Calu3 (cell line): ENCODE measurements at regions not wholly inside any gene's neighbourhood (a gene's known extent, or its start where the extent isn't known, plus 50 kb on each side); places are given as distances from the start of the nearest gene placed in this dataset.

Experiments
- BruUV-seq: library from RNA; stranded (reverse); fragments of 400-500 nt; replicated peaks from 2 replicates; lab custom pipeline; 2021; lab: Mats Ljungman, UMichigan
- CTCF ChIA-PET: fragments of 300-600 bp; sonication (Branson Sonifier 250); formaldehyde crosslinking; loops from one replicate; lab custom pipeline; 2022; ENCODE audit warnings: antibody characterized with exemption; lab: Charles Lee
- DNase-seq: peaks from one replicate; pipeline ENCODE4 v3.0.0; 2022
- H3K27ac Mint-ChIP-seq: one replicate; pipeline ENCODE4 v1.8.0; 2022; ENCODE audit warnings: mixed read lengths; ENCODE audit not compliant: unreplicated experiment
- H3K27me3 Mint-ChIP-seq: one replicate; pipeline ENCODE4 v1.8.0; 2022; ENCODE audit warnings: mixed read lengths; ENCODE audit not compliant: unreplicated experiment
- H3K36me3 Mint-ChIP-seq: one replicate; pipeline ENCODE4 v1.8.0; 2022; ENCODE audit warnings: mild to moderate bottlenecking, moderate library complexity, mixed read lengths; ENCODE audit not compliant: insufficient read depth, unreplicated experiment
- H3K4me1 Mint-ChIP-seq: one replicate; pipeline ENCODE4 v1.8.0; 2022; ENCODE audit warnings: mild to moderate bottlenecking, low read depth, mixed read lengths; ENCODE audit not compliant: unreplicated experiment
- H3K4me3 Mint-ChIP-seq: one replicate; pipeline ENCODE4 v1.8.0; 2022; ENCODE audit warnings: mild to moderate bottlenecking, low read depth, moderate library complexity, mixed read lengths; ENCODE audit not compliant: unreplicated experiment
- H3K9me3 Mint-ChIP-seq: one replicate; pipeline ENCODE4 v1.8.0; 2022; ENCODE audit warnings: low read depth, mixed read lengths; ENCODE audit not compliant: unreplicated experiment
- intact Hi-C: fragments of 100-400 bp; cut with micrococcal nuclease; formaldehyde crosslinking; loops from one replicate; pipeline ENCODE4 v1.10.0; 2022; ENCODE audit not compliant: unreplicated experiment
- TF ChIP-seq, protein P1 (sequence below): fragments of 200-600 bp; IDR thresholded peaks from one replicate; pipeline ENCODE4 v1.8.0; 2022; ENCODE audit warnings: antibody characterized with exemption; ENCODE audit not compliant: unreplicated experiment

DNA sequence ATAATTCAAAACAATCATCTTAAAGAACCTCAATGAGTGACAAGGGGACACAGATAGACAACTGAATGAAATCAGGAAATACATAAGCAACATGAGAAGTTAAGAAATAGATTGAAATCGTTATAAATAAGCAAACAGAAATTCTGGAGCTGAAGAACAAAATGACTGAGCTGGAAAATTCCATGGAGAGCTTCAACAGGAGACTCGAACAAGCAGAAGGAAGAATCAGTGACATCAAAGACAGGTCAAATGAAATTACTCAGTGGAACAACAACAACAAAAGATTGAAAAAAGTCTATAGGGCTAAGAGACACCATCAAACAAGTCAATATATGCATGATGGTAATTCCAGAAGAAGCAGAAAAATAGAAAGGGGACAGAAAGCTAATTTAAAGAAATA, 89.5 kb upstream of the ALKAL2 start:
- H3K27ac Mint-ChIP-seq = no peak overlapping the region
- no peaks in the 10 kb centered on the region for H3K36me3 Mint-ChIP-seq
- CTCF ChIA-PET = no interaction called here
- DNase-seq = no peak
- H3K27me3 Mint-ChIP-seq = no peaks in the 10 kb centered on the region
- no TSS peak for BruUV-seq
- H3K4me3 Mint-ChIP-seq = no peak overlapping the region
- TF ChIP-seq, protein P1, sequence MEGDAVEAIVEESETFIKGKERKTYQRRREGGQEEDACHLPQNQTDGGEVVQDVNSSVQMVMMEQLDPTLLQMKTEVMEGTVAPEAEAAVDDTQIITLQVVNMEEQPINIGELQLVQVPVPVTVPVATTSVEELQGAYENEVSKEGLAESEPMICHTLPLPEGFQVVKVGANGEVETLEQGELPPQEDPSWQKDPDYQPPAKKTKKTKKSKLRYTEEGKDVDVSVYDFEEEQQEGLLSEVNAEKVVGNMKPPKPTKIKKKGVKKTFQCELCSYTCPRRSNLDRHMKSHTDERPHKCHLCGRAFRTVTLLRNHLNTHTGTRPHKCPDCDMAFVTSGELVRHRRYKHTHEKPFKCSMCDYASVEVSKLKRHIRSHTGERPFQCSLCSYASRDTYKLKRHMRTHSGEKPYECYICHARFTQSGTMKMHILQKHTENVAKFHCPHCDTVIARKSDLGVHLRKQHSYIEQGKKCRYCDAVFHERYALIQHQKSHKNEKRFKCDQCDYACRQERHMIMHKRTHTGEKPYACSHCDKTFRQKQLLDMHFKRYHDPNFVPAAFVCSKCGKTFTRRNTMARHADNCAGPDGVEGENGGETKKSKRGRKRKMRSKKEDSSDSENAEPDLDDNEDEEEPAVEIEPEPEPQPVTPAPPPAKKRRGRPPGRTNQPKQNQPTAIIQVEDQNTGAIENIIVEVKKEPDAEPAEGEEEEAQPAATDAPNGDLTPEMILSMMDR = no peak
- intact Hi-C loops = no loop called here
- peaks cover 13% of the 10 kb centered on the region for H3K9me3 Mint-ChIP-seq
- H3K4me1 Mint-ChIP-seq = no peaks in the 10 kb centered on the region

DNA sequence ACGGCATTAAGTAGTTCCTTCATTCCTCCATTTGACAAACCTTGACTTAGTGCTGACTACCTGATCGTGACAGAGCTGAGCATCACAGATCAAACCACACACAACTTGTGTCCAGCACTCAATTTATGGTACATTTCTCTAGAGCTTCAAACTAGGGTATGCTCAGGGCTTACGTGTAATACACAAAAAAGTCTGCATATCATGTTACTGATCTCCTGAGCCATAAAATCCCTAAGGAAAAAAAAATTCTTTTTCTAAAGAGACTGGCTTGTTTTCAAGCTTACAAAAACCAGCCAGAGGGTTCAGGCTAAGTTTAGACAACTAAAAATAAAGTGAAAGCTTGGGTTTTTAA, 88.0 kb upstream of the ALKAL2 start:
- no peak for DNase-seq
- CTCF ChIA-PET = no interaction called here
- Mint-ChIP-seq H3K4me3 (no peak overlapping the region), H3K27me3 (no peaks in the 10 kb centered on the region), H3K27ac (no peak overlapping the region), H3K9me3 (peaks cover 13% of the 10 kb centered on the region), H3K36me3 (no peaks in the 10 kb centered on the region), H3K4me1 (no peaks in the 10 kb centered on the region)
- TF ChIP-seq, protein P1 = no peak
- BruUV-seq = no TSS peak
- intact Hi-C loops = no loop called here

DNA sequence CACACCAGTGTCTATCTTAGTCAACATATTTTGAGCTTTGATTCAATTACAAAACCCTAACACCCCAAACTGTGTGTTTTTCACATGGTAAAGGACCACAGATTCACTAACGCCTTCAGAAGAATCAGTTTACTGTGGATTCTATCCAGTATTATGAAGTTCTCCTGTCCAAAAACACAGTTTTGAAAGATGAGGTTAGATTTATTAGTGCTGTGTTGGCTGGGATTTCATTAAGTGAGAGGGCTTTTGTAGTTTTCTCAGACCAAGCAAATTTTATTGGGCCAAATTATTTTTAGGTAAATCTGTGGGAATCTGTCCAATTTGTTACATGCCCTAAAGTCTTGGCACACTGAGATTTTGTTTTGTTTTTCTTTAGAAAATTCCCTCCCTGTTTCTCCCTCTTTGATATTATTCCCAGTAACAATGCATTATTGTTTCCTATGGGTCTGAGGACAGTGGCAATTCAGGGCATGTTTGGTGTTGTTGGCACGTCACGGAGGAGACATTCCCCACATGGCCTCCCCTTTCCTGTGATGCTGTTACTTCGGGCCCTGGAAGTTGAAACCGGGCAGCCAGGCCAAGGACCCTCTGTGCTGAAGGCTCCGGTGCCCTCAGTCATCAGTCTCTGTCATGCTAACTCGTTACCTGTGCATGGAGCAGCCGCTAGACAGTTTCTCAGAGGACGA, 87.5 kb upstream of the ALKAL2 start:
- BruUV-seq = no TSS peak
- H3K4me1 Mint-ChIP-seq = no peaks in the 10 kb centered on the region
- CTCF ChIA-PET = no interaction called here
- no peaks in the 10 kb centered on the region for H3K27me3 Mint-ChIP-seq
- no peak overlapping the region for H3K4me3 Mint-ChIP-seq
- DNase-seq = no peak
- H3K27ac Mint-ChIP-seq = no peak overlapping the region
- H3K36me3 Mint-ChIP-seq = no peaks in the 10 kb centered on the region
- intact Hi-C loops = no loop called here
- TF ChIP-seq, protein P1 = no peak
- peaks cover 13% of the 10 kb centered on the region for H3K9me3 Mint-ChIP-seq

DNA sequence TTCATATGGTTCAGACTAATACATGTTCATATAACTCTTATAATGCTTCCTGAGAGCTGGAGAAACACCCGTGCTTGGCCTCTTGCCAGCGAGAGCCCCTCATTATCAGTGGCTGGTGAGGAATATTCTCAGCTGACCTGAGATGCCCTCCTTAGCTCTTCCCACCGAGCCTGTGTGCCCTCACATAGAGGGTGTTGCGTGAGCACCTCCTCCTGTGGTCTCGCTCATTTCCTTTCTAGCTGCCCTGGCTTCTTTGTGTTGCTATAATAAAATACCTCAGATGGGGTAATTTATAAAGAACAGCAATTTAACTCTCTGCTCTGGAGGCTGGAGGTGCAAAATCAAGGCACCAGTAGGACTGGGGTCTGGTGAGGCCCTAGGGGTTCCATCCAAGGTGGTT, 80.5 kb upstream of the ALKAL2 start:
- Mint-ChIP-seq H3K27me3 (no peaks in the 10 kb centered on the region), H3K9me3 (peaks cover 20% of the 10 kb centered on the region), H3K4me1 (no peaks in the 10 kb centered on the region), H3K36me3 (no peaks in the 10 kb centered on the region), H3K27ac (no peak overlapping the region), H3K4me3 (no peak overlapping the region)
- TF ChIP-seq, protein P1 = no peak
- intact Hi-C loops = no loop called here
- BruUV-seq = no TSS peak
- CTCF ChIA-PET = no interaction called here
- no peak for DNase-seq
